T-helper 1 cell treated with Interleukin-12 subunit alpha and Interleukin-12 subunit beta and Interleukin-4 antibody, amounts not matched to agents 30 μg/mL and 1 μg/mL, for 36 hours (primary cell): ENCODE measurements at regions not wholly inside any gene's neighbourhood (a gene's known extent, or its start where the extent isn't known, plus 50 kb on each side); places are given as distances from the start of the nearest gene placed in this dataset.

ENCODE experiments used
- H3K27ac Mint-ChIP-seq: one replicate; pipeline ENCODE4 v1.8.0; 2021; ENCODE audit warnings: mild to moderate bottlenecking, mixed read lengths
- H3K27me3 Mint-ChIP-seq: one replicate; pipeline ENCODE4 v1.8.0; 2021; ENCODE audit warnings: low read depth, mixed read lengths
- H3K36me3 Mint-ChIP-seq: one replicate; pipeline ENCODE4 v1.8.0; 2021; ENCODE audit warnings: low read depth, mixed read lengths
- H3K4me1 Mint-ChIP-seq: one replicate; pipeline ENCODE4 v1.8.0; 2021; ENCODE audit warnings: low read depth, mixed read lengths
- H3K4me3 Mint-ChIP-seq: one replicate; pipeline ENCODE4 v1.8.0; 2021; ENCODE audit warnings: mild to moderate bottlenecking, moderate library complexity, mixed read lengths
- H3K9me3 Mint-ChIP-seq: one replicate; pipeline ENCODE4 v1.8.0; 2021; ENCODE audit warnings: mixed read lengths

DNA sequence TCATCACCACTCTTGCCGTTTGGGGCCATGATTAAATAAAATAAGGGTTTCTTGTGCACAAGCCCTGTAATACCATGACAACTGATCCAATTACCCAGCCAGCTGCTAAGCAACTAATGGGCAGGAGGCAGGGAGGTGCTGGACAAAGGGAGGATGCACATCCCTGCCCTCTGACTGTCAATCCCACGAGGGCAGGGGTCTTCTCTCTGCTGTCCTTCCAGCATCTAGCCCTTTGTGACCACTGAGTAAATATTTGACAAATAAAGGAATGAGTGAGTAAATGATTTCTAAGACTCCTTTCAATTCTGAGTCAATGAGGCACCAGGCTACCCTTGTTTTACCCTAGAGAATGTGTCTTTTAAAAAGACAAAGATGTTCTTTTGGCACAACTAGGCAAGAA, 247.1 kb downstream of the SYK start:
- Mint-ChIP-seq H3K4me1 (peaks cover 33% of the 10 kb centered on the region), H3K4me3 (no peak overlapping the region), H3K36me3 (peaks cover 4% of the 10 kb centered on the region), H3K27me3 (peaks cover 31% of the 10 kb centered on the region), H3K9me3 (peaks cover 7% of the 10 kb centered on the region), H3K27ac (no peak overlapping the region)

DNA sequence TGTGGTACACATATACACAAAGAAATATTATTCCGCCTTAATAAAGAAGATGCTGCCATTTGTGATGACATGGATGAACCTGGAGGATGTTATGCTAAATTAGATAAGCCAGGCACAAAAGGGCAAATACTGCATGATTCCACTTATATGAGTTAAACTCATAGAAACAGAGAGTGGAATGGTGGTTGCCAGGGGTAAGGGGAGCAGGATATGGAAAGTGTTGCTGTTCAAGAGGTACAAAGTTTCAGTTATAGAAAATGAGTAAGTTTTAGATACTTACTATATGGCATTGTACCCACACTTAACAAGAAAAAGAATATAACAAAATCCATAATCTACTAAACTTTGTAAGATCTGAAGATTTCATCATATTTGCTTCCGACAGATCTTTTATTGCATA, 252.2 kb downstream of the SYK start:
- H3K36me3 Mint-ChIP-seq = peaks cover 4% of the 10 kb centered on the region
- peaks cover 7% of the 10 kb centered on the region for H3K9me3 Mint-ChIP-seq
- no peak overlapping the region for H3K4me3 Mint-ChIP-seq
- H3K4me1 Mint-ChIP-seq = peaks cover 4% of the 10 kb centered on the region
- peaks cover 28% of the 10 kb centered on the region for H3K27me3 Mint-ChIP-seq
- no peak overlapping the region for H3K27ac Mint-ChIP-seq

- no peak overlapping the region for H3K4me3 Mint-ChIP-seq
- peaks cover 6% of the 10 kb centered on the region for H3K36me3 Mint-ChIP-seq
- peaks cover 8% of the 10 kb centered on the region for H3K4me1 Mint-ChIP-seq
- peaks cover 17% of the 10 kb centered on the region for H3K27me3 Mint-ChIP-seq
- H3K27ac Mint-ChIP-seq = no peak overlapping the region
- H3K9me3 Mint-ChIP-seq = peaks cover 11% of the 10 kb centered on the region
Observed at GRCh38 chr9:91055845-91056244, 254.2 kb downstream of the SYK start.

DNA sequence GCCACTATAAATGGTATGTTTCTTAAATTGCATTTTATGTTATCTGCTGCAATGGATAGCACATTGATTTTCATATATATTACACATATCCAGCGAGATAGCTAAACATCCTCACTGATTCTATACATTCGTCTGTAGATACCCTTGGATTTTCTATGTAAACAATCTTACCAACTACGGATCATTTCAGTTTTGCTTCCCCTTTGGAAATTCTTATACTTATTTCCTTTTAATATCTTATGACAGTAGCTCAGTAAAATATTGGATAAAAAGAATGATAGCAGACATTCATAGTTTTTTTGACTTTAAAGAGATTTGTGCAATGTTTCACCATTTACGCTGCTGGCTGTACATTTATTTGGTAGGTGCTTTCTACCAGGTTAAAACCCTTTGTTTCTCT, 254.9 kb downstream of the SYK start:
- peaks cover 11% of the 10 kb centered on the region for H3K9me3 Mint-ChIP-seq
- peaks cover 14% of the 10 kb centered on the region for H3K4me1 Mint-ChIP-seq
- H3K27me3 Mint-ChIP-seq = peaks cover 13% of the 10 kb centered on the region

DNA sequence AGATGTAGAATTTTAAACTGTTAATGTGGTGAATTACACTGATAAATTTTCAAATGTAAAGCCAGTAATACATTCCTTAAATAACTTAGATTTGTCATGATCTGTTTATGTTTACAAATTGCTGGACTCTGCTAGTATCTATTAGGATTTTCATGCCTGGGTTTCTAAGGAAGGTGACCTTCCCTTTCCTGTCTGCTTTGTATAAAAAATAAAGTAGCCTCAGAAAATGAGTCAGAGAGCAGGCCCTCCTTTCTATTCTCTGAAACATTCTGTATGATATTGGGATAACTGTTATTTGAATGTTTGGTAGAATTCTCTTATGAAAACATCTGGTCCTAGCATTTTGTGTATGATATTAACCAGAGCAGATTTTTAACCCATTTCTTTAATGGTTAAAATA, 255.3 kb downstream of the SYK start:
- peaks cover 11% of the 10 kb centered on the region for H3K27me3 Mint-ChIP-seq
- peaks cover 9% of the 10 kb centered on the region for H3K36me3 Mint-ChIP-seq
- H3K4me1 Mint-ChIP-seq = peaks cover 18% of the 10 kb centered on the region
- no peak overlapping the region for H3K27ac Mint-ChIP-seq
- no peak overlapping the region for H3K4me3 Mint-ChIP-seq
- H3K9me3 Mint-ChIP-seq = peaks cover 11% of the 10 kb centered on the region

More for the DNA sequence above, 254.9 kb downstream of the SYK start:
- peaks cover 8% of the 10 kb centered on the region for H3K36me3 Mint-ChIP-seq
- H3K4me3 Mint-ChIP-seq = no peak overlapping the region
- no peak overlapping the region for H3K27ac Mint-ChIP-seq

DNA sequence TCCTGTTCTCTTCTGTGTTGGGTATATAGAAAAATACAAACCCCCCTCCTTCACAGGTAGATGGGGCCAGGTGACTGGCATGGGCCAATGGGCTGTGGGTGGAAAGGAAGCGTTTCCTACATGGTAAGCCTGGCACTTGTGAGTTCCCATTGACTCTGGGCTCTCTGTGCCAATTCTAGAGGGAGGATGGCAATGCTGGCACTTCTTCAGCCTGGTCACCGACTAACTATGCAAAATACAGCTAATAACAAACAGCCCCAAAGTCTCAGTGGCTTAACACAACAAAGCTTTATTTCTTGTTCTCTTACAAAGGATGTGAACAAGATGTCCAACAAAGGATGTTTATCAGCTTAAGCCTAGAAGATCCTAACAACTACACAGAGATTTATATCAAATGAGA, 258.1 kb downstream of the SYK start:
- H3K36me3 Mint-ChIP-seq = peaks cover 7% of the 10 kb centered on the region
- H3K27me3 Mint-ChIP-seq = peaks cover 6% of the 10 kb centered on the region
- H3K4me3 Mint-ChIP-seq = no peak overlapping the region
- no peak overlapping the region for H3K27ac Mint-ChIP-seq
- peaks cover 4% of the 10 kb centered on the region for H3K9me3 Mint-ChIP-seq
- H3K4me1 Mint-ChIP-seq = peaks cover 22% of the 10 kb centered on the region

- Mint-ChIP-seq H3K27ac (no peak overlapping the region), H3K9me3 (peaks cover 4% of the 10 kb centered on the region), H3K4me1 (peaks cover 22% of the 10 kb centered on the region), H3K4me3 (no peak overlapping the region), H3K36me3 (peaks cover 7% of the 10 kb centered on the region), H3K27me3 (peaks cover 6% of the 10 kb centered on the region)
Observed at GRCh38 chr9:91060520-91061343, 259.1 kb downstream of the SYK start.

DNA sequence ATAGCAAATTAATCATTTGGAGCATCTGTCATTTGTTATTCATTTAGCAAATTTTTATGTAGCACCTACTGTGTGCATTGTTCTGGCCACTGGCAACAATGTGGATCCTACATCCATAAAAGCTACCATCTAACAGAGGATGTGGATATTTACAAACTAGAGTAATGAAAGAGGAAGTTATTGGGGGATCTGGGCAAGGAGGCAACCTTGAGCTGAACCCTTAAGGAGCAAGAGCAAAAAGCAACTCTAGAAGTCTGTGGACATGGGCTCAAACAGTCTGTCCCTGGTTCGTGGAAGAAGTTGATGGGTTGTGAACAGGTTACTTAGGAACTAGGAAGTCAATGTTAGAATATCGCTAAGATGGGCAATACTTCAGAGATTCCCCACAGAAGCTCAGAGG, 259.9 kb downstream of the SYK start:
- Mint-ChIP-seq H3K4me3 (no peak overlapping the region), H3K9me3 (peaks cover 4% of the 10 kb centered on the region), H3K27me3 (peaks cover 11% of the 10 kb centered on the region), H3K4me1 (peaks cover 22% of the 10 kb centered on the region), H3K27ac (no peak overlapping the region), H3K36me3 (peaks cover 13% of the 10 kb centered on the region)

GRCh38 chr9:91062281-91062680, 260.7 kb downstream of the SYK start:
- Mint-ChIP-seq H3K27me3 (peaks cover 12% of the 10 kb centered on the region), H3K9me3 (peaks cover 4% of the 10 kb centered on the region), H3K27ac (no peak overlapping the region), H3K4me3 (no peak overlapping the region), H3K36me3 (peaks cover 13% of the 10 kb centered on the region), H3K4me1 (peaks cover 22% of the 10 kb centered on the region)

GRCh38 chr9:91063471-91063870, 261.9 kb downstream of the SYK start:
- Mint-ChIP-seq H3K27me3 (peaks cover 8% of the 10 kb centered on the region), H3K27ac (no peak overlapping the region), H3K4me3 (no peak overlapping the region), H3K36me3 (peaks cover 13% of the 10 kb centered on the region), H3K4me1 (peaks cover 22% of the 10 kb centered on the region), H3K9me3 (peaks cover 8% of the 10 kb centered on the region)

- Mint-ChIP-seq H3K27ac (no peak overlapping the region), H3K9me3 (peaks cover 6% of the 10 kb centered on the region), H3K4me3 (no peak overlapping the region), H3K4me1 (peaks cover 20% of the 10 kb centered on the region), H3K36me3 (peaks cover 14% of the 10 kb centered on the region), H3K27me3 (peaks cover 8% of the 10 kb centered on the region)
Observed at GRCh38 chr9:91065231-91066041, 263.8 kb downstream of the SYK start.

DNA sequence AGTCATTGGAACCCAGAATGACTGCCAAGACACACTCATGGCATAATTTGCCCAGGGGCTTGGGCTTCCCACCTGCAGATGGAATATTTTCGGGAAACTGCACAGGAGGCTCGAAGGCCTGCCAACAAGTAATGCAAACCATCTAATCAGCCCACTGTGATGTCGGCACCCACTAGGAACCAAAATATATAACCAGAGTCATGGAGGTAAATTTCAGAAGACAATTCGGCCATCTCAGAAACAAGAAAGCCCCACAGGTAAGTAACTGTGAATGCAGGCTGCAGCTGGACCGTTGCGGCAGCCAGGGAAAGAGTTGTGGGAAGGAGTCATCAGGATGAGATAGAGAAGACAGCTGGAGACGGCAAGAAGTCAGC, 264.4 kb downstream of the SYK start:
- Mint-ChIP-seq H3K4me1 (peaks cover 16% of the 10 kb centered on the region), H3K36me3 (peaks cover 11% of the 10 kb centered on the region), H3K4me3 (no peak overlapping the region), H3K27ac (no peak overlapping the region), H3K27me3 (peaks cover 8% of the 10 kb centered on the region), H3K9me3 (peaks cover 4% of the 10 kb centered on the region)

GRCh38 chr9:91066856-91067255, 265.2 kb downstream of the SYK start:
- H3K9me3 Mint-ChIP-seq = peaks cover 4% of the 10 kb centered on the region

DNA sequence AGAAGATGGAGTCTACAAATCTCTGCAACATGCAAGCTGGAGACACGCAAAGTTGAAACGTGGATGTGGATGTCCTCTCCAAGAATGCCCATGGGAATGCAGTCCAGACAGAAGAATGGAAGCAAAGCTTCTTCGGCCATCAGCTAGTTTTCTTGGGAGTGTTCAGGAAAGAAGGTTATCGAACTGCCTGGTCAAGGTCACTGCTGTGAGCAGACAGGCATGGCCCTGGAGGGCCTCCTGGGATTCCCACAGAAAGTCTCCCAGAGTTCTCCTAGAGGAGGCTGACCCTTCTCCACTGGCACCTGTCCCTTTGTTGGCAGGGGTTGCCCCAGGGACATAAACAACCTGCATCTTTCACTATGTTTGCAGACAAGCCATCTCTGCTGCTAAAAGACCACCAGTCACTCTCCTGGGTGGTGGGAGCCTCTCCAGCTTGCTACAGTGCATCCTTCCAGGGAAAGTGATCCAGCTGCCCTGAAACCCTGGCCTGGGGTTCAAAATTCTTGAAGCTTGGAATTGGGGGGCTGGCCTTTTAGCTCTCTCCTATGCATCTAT, 265.8 kb downstream of the SYK start:
- Mint-ChIP-seq H3K36me3 (peaks cover 8% of the 10 kb centered on the region), H3K4me1 (peaks cover 13% of the 10 kb centered on the region), H3K27ac (no peak overlapping the region), H3K9me3 (peaks cover 4% of the 10 kb centered on the region), H3K4me3 (no peak overlapping the region), H3K27me3 (peaks cover 8% of the 10 kb centered on the region)

More at GRCh38 chr9:91066856-91067255, 265.2 kb downstream of the SYK start:
- H3K36me3 Mint-ChIP-seq = peaks cover 8% of the 10 kb centered on the region
- H3K27me3 Mint-ChIP-seq = peaks cover 8% of the 10 kb centered on the region
- no peak overlapping the region for H3K4me3 Mint-ChIP-seq
- H3K27ac Mint-ChIP-seq = no peak overlapping the region
- H3K4me1 Mint-ChIP-seq = peaks cover 16% of the 10 kb centered on the region
